Smooth muscle cell (in vitro differentiated cells): ENCODE measurements at regions not wholly inside any gene's neighbourhood (a gene's known extent, or its start where the extent isn't known, plus 50 kb on each side); places are given as distances from the start of the nearest gene placed in this dataset.

Experiments
- DNase-seq: peaks from one replicate; lab custom pipeline; 2025; ENCODE audit not compliant: unreplicated experiment; lab: John Stamatoyannopoulos, UW
- H2AFZ ChIP-seq: fragments of 200-600 bp; sonication (generic); 2 replicates; pipeline ENCODE4 v1.6.0; 2016; ENCODE audit warnings: antibody characterized with exemption, low read depth, mild to moderate bottlenecking
- H3F3A ChIP-seq: fragments of 200-600 bp; sonication (generic); 2 replicates; pipeline ENCODE4 v1.6.0; 2017; ENCODE audit warnings: antibody characterized with exemption, low read depth
- H3K27ac ChIP-seq: fragments of 200-600 bp; sonication (generic); 2 replicates; pipeline ENCODE4 v1.5.1; 2016; ENCODE audit warnings: low read depth, mild to moderate bottlenecking
- H3K27me3 ChIP-seq: fragments of 200-600 bp; sonication (generic); 2 replicates; pipeline ENCODE4 v1.6.1; 2016; ENCODE audit warnings: low read depth, mild to moderate bottlenecking
- H3K36me3 ChIP-seq: fragments of 200-600 bp; sonication (generic); 2 replicates; pipeline ENCODE4 v1.5.1; 2016; ENCODE audit warnings: low read depth
- H3K4me1 ChIP-seq: fragments of 200-600 bp; sonication (generic); 2 replicates; pipeline ENCODE4 v1.5.1; 2016; ENCODE audit warnings: low read depth
- H3K4me2 ChIP-seq: fragments of 200-600 bp; sonication (generic); 2 replicates; pipeline ENCODE4 v1.6.0; 2016; ENCODE audit warnings: mild to moderate bottlenecking
- H3K4me3 ChIP-seq: fragments of 200-600 bp; sonication (generic); 2 replicates; pipeline ENCODE4 v1.5.1; 2016; ENCODE audit warnings: mild to moderate bottlenecking
- H3K79me2 ChIP-seq: fragments of 200-600 bp; sonication (generic); 2 replicates; pipeline ENCODE4 v1.6.0; 2016; ENCODE audit warnings: low read depth, mild to moderate bottlenecking
- H3K9ac ChIP-seq: fragments of 200-600 bp; sonication (generic); 2 replicates; pipeline ENCODE4 v1.6.0; 2016; ENCODE audit warnings: low read depth
- H3K9me3 ChIP-seq: fragments of 200-600 bp; sonication (generic); replicated peaks from 2 replicates; pipeline ENCODE4 v1.5.1; 2016; ENCODE audit warnings: low read depth
- H4K20me1 ChIP-seq: fragments of 200-600 bp; sonication (generic); 2 replicates; pipeline ENCODE4 v1.6.0; 2016; ENCODE audit warnings: low read depth
- WGBS: methylation state at CpG from one replicate; pipeline ENCODE4 v1.1.7; 2016; ENCODE audit warnings: low lambda C conversion rate; 5-methylcytosine and 5-hydroxymethylcytosine counted together
- TF ChIP-seq, protein P1 (sequence below): fragments of 200-600 bp; sonication (generic); IDR thresholded peaks from 2 replicates; pipeline ENCODE4 v1.5.1; 2017; ENCODE audit warnings: borderline replicate concordance, mild to moderate bottlenecking, antibody characterized with exemption; ENCODE audit not compliant: insufficient read depth, poor library complexity, severe bottlenecking

DNA sequence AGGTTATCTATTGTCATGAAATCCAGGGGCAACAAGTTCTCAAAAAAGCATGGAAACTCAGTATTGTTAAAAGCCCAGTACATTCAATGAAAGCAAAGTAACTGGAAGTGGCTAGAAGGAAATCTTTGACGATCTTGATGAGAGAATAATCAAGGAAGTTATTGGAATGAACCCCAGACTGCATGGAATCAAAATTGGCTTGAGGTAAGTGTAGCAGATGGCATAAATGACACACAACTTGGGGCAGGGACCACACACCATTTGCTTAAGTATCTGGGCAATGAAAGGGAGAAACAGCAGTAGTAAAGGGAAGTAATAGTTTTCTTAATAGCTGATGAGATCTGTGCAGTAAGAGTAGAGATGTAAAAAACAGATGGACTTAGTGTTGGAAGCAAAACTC is 238.0 kb downstream of the HS3ST3A1 start:
- no peak overlapping the region for H2AFZ ChIP-seq
- no peaks in the 10 kb centered on the region for H3K79me2 ChIP-seq
- H3K36me3 ChIP-seq: no peaks in the 10 kb centered on the region
- TF ChIP-seq, protein P1, sequence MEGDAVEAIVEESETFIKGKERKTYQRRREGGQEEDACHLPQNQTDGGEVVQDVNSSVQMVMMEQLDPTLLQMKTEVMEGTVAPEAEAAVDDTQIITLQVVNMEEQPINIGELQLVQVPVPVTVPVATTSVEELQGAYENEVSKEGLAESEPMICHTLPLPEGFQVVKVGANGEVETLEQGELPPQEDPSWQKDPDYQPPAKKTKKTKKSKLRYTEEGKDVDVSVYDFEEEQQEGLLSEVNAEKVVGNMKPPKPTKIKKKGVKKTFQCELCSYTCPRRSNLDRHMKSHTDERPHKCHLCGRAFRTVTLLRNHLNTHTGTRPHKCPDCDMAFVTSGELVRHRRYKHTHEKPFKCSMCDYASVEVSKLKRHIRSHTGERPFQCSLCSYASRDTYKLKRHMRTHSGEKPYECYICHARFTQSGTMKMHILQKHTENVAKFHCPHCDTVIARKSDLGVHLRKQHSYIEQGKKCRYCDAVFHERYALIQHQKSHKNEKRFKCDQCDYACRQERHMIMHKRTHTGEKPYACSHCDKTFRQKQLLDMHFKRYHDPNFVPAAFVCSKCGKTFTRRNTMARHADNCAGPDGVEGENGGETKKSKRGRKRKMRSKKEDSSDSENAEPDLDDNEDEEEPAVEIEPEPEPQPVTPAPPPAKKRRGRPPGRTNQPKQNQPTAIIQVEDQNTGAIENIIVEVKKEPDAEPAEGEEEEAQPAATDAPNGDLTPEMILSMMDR: no peak
- no peaks in the 10 kb centered on the region for H4K20me1 ChIP-seq
- no peaks in the 10 kb centered on the region for H3K9me3 ChIP-seq
- DNase-seq: no peak
- H3K4me1 ChIP-seq: peaks cover 6% of the 10 kb centered on the region
- peaks cover 4% of the 10 kb centered on the region for H3F3A ChIP-seq
- no peak overlapping the region for H3K4me2 ChIP-seq
- H3K4me3 ChIP-seq: no peak overlapping the region
- WGBS: 85% methylated on average over 1 of the region's 1 CpG
- H3K9ac ChIP-seq: no peak overlapping the region
- H3K27me3 ChIP-seq: no peaks in the 10 kb centered on the region
- no peak overlapping the region for H3K27ac ChIP-seq

DNA sequence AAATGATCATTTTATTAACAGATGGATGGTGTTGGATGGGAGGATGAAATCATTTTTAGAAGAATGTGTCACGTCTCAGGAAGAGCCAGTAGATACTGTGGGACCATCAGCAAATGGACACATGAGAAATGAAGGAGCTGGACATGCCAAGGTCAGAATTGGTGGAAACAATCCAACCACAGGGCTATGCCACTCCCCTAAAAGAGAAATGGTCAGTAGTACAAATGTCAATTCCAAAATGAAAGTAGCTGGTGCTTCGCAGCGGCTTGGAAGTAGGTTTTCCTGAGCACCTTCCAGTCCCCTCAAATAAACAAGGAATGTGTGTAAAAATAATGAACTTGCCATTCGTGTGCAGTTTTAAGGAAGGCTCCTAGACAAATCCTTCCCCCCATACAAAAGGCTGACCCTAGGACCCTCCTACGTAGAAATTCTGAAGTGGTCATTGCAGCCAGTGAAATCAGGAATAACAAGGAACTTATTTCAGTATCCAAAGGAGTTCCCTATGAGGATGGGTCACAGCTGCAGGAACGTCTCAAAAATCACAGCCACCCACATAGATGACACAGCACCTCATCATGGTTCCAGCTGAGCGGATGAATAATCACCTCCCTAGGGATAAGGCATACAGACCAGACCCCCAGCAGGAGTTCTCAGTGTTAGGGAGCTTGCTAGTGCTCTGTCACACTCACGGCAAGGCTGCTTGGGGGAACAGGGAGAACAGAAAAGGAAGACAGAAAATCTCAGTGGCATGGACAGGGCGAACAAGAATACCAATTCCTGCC is 239.2 kb downstream of the HS3ST3A1 start:
- Histone ChIP-seq H4K20me1 (no peaks in the 10 kb centered on the region), H2AFZ (no peak overlapping the region), H3K4me2 (peak overlapping the region; percentile 66), H3K4me1 (peaks cover 6% of the 10 kb centered on the region), H3K79me2 (no peaks in the 10 kb centered on the region), H3K27me3 (no peaks in the 10 kb centered on the region), H3K36me3 (no peaks in the 10 kb centered on the region), H3K9me3 (no peaks in the 10 kb centered on the region), H3K9ac (no peak overlapping the region), H3F3A (peaks cover 4% of the 10 kb centered on the region), H3K27ac (peak overlapping the region; percentile 58), H3K4me3 (no peak overlapping the region)
- WGBS: 55% methylated on average over 9 of the region's 9 CpGs
- TF ChIP-seq, protein P1: no peak
- no peak for DNase-seq

DNA sequence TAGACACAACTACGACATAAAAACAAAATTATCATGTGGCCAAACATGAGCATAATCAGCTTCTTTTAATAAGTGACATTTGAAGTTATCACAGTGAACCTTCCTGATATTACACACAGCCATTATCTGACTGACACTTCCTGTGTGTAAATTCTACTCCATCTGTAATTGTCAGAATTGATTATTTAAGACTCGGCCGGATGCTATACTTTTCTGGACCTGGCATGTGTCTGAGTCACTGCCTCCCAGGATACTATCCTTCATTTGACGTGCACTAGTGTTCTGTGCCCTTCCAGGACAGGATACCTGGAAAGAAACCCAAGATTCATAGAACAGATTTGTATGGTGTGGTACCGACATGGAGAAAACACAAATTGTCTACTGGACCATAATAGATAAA is 242.0 kb downstream of the HS3ST3A1 start:
- H3K79me2 ChIP-seq: no peaks in the 10 kb centered on the region
- no peak overlapping the region for H3K9ac ChIP-seq
- 49% methylated on average over 5 of the region's 5 CpGs for WGBS
- peaks cover 4% of the 10 kb centered on the region for H3F3A ChIP-seq
- TF ChIP-seq, protein P1: no peak
- H3K4me3 ChIP-seq: no peak overlapping the region
- no peak overlapping the region for H3K4me2 ChIP-seq
- H3K27me3 ChIP-seq: no peaks in the 10 kb centered on the region
- peak overlapping the region; percentile 0 for H3K27ac ChIP-seq
- no peaks in the 10 kb centered on the region for H4K20me1 ChIP-seq
- no peaks in the 10 kb centered on the region for H3K36me3 ChIP-seq
- H3K4me1 ChIP-seq: peaks cover 6% of the 10 kb centered on the region
- peak overlapping the region; percentile 9 for H2AFZ ChIP-seq
- no peaks in the 10 kb centered on the region for H3K9me3 ChIP-seq
- DNase-seq: no peak

DNA sequence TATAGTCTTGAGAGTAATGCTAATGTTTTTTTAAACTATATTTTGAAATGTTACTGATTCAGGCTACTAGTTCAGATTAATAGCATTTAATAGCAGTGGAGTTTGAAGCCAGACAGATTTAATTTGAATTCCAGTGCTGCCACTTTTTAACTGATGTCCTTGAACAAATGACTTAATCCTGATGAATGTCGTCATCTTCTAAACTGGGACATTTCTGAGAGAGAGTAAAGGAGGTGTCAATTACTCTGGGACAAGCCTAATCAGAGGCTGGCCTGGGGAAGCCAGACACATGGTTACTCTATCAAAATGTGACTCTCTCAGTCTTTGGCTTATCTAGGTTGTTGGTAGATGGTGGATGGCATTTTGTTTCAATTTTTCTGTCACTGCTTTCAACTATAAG is 246.7 kb downstream of the HS3ST3A1 start:
- H3K4me3 ChIP-seq: no peak overlapping the region
- H3K4me1 ChIP-seq: no peaks in the 10 kb centered on the region
- H3K36me3 ChIP-seq: no peaks in the 10 kb centered on the region
- WGBS: 20% methylated on average over 1 of the region's 1 CpG
- H3K27me3 ChIP-seq: no peaks in the 10 kb centered on the region
- peaks cover 16% of the 10 kb centered on the region for H3F3A ChIP-seq
- H3K9ac ChIP-seq: no peak overlapping the region
- TF ChIP-seq, protein P1: no peak
- no peaks in the 10 kb centered on the region for H4K20me1 ChIP-seq
- no peak for DNase-seq
- no peaks in the 10 kb centered on the region for H3K9me3 ChIP-seq
- H3K4me2 ChIP-seq: no peak overlapping the region
- H3K79me2 ChIP-seq: no peaks in the 10 kb centered on the region
- no peak overlapping the region for H2AFZ ChIP-seq
- peak overlapping the region; percentile 56 for H3K27ac ChIP-seq
